Mucosa of stomach (tissue), 1 donor: ENCODE measurements at regions not wholly inside any gene's neighbourhood (a gene's known extent, or its start where the extent isn't known, plus 50 kb on each side); places are given as distances from the start of the nearest gene placed in this dataset.
"Not testable (repeated sequence)": the region's sequence is repeated elsewhere in the genome, so short reads cannot be mapped to it uniquely, and the experiment has no call there.

Experiments
- H3K27me3 ChIP-seq: one replicate; pipeline ENCODE4 v1.7.0; 2013; ENCODE audit warnings: mild to moderate bottlenecking, low read length; ENCODE audit not compliant: control insufficient read depth, insufficient read depth
- H3K36me3 ChIP-seq: one replicate; pipeline ENCODE4 v1.7.0; 2013; ENCODE audit warnings: low read length; ENCODE audit not compliant: control insufficient read depth, insufficient read depth
- H3K4me1 ChIP-seq: one replicate; pipeline ENCODE4 v1.7.0; 2013; ENCODE audit warnings: mild to moderate bottlenecking, low read length; ENCODE audit not compliant: control insufficient read depth, insufficient read depth
- H3K4me3 ChIP-seq: one replicate; pipeline ENCODE4 v1.7.0; 2013; ENCODE audit warnings: low read length
- H3K9ac ChIP-seq: one replicate; pipeline ENCODE4 v1.7.0; 2013; ENCODE audit warnings: mild to moderate bottlenecking, low read length, moderate library complexity
- H3K9me3 ChIP-seq: one replicate; pipeline ENCODE4 v1.7.0; 2013; ENCODE audit warnings: mild to moderate bottlenecking, low read length, moderate library complexity; ENCODE audit not compliant: control insufficient read depth
- donor health status: Pancreatic carcinoma.

- Histone ChIP-seq H3K4me3 (no peak overlapping the region), H3K9me3 (no peaks in the 10 kb centered on the region), H3K4me1 (no peaks in the 10 kb centered on the region)
Measured at GRCh38 chr18:40326985-40327384, 1628.0 kb upstream of the PIK3C3 start.

GRCh38 chr18:40325988-40326387, 1629.0 kb upstream of the PIK3C3 start:
- Histone ChIP-seq H3K27me3 (no peaks in the 10 kb centered on the region), H3K4me1 (no peaks in the 10 kb centered on the region), H3K9ac (no peak overlapping the region), H3K36me3 (no peaks in the 10 kb centered on the region), H3K4me3 (no peak overlapping the region), H3K9me3 (no peaks in the 10 kb centered on the region)

More at GRCh38 chr18:40326985-40327384, 1628.0 kb upstream of the PIK3C3 start:
- no peak overlapping the region for H3K9ac ChIP-seq
- H3K27me3 ChIP-seq = no peaks in the 10 kb centered on the region
- no peaks in the 10 kb centered on the region for H3K36me3 ChIP-seq

- Histone ChIP-seq H3K9ac (no peak overlapping the region), H3K4me1 (no peaks in the 10 kb centered on the region), H3K36me3 (no peaks in the 10 kb centered on the region), H3K9me3 (no peaks in the 10 kb centered on the region), H3K4me3 (no peak overlapping the region), H3K27me3 (no peaks in the 10 kb centered on the region)
Measured at GRCh38 chr18:40314199-40314598, 1640.8 kb upstream of the PIK3C3 start.

GRCh38 chr18:40313030-40313642, 1641.9 kb upstream of the PIK3C3 start:
- H3K36me3 ChIP-seq = no peaks in the 10 kb centered on the region
- no peak overlapping the region for H3K9ac ChIP-seq
- H3K4me1 ChIP-seq = no peaks in the 10 kb centered on the region
- H3K9me3 ChIP-seq = no peaks in the 10 kb centered on the region
- no peak overlapping the region for H3K4me3 ChIP-seq
- no peaks in the 10 kb centered on the region for H3K27me3 ChIP-seq

GRCh38 chr18:40307627-40308026, 1647.4 kb upstream of the PIK3C3 start:
- Histone ChIP-seq H3K4me3 (no peak overlapping the region), H3K4me1 (no peaks in the 10 kb centered on the region), H3K27me3 (no peaks in the 10 kb centered on the region), H3K9me3 (no peaks in the 10 kb centered on the region), H3K36me3 (no peaks in the 10 kb centered on the region), H3K9ac (no peak overlapping the region)

- Histone ChIP-seq H3K9me3 (no peaks in the 10 kb centered on the region), H3K27me3 (no peaks in the 10 kb centered on the region), H3K36me3 (no peaks in the 10 kb centered on the region), H3K4me3 (no peak overlapping the region), H3K9ac (no peak overlapping the region), H3K4me1 (no peaks in the 10 kb centered on the region)
Measured at GRCh38 chr18:40296717-40297413, 1658.2 kb upstream of the PIK3C3 start.

GRCh38 chr18:40292985-40293710, 1661.9 kb upstream of the PIK3C3 start:
- Histone ChIP-seq H3K9ac (no peak overlapping the region), H3K36me3 (no peaks in the 10 kb centered on the region), H3K9me3 (no peaks in the 10 kb centered on the region), H3K4me1 (no peaks in the 10 kb centered on the region), H3K4me3 (no peak overlapping the region), H3K27me3 (no peaks in the 10 kb centered on the region)

GRCh38 chr18:40283560-40283959, 1671.5 kb upstream of the PIK3C3 start:
- Histone ChIP-seq H3K4me3 (no peak overlapping the region), H3K9ac (no peak overlapping the region), H3K36me3 (no peaks in the 10 kb centered on the region), H3K4me1 (no peaks in the 10 kb centered on the region), H3K9me3 (no peaks in the 10 kb centered on the region), H3K27me3 (no peaks in the 10 kb centered on the region)

GRCh38 chr18:40281356-40281755, 1673.7 kb upstream of the PIK3C3 start:
- not testable (repeated sequence) for H3K27me3 ChIP-seq, H3K9me3 ChIP-seq, H3K4me1 ChIP-seq, H3K36me3 ChIP-seq, H3K4me3 ChIP-seq, H3K9ac ChIP-seq

- no peaks in the 10 kb centered on the region for H3K36me3 ChIP-seq
- H3K4me3 ChIP-seq = no peak overlapping the region
- H3K9ac ChIP-seq = no peak overlapping the region
- no peaks in the 10 kb centered on the region for H3K9me3 ChIP-seq
- no peaks in the 10 kb centered on the region for H3K27me3 ChIP-seq
- H3K4me1 ChIP-seq = no peaks in the 10 kb centered on the region
Measured at GRCh38 chr18:40274618-40275196, 1680.3 kb upstream of the PIK3C3 start.

- Histone ChIP-seq H3K4me3 (no peak overlapping the region), H3K9me3 (no peaks in the 10 kb centered on the region), H3K4me1 (no peaks in the 10 kb centered on the region), H3K27me3 (no peaks in the 10 kb centered on the region), H3K9ac (no peak overlapping the region), H3K36me3 (no peaks in the 10 kb centered on the region)
Measured at GRCh38 chr18:40272630-40273231, 1682.3 kb upstream of the PIK3C3 start.
